ENCODE measurements at regions not wholly inside any gene's neighbourhood (a gene's known extent, or its start where the extent isn't known, plus 50 kb on each side); places are given as distances from the start of the nearest gene placed in this dataset.
"Not testable (repeated sequence)": the region's sequence is repeated elsewhere in the genome, so short reads cannot be mapped to it uniquely, and the experiment has no call there.

DNA sequence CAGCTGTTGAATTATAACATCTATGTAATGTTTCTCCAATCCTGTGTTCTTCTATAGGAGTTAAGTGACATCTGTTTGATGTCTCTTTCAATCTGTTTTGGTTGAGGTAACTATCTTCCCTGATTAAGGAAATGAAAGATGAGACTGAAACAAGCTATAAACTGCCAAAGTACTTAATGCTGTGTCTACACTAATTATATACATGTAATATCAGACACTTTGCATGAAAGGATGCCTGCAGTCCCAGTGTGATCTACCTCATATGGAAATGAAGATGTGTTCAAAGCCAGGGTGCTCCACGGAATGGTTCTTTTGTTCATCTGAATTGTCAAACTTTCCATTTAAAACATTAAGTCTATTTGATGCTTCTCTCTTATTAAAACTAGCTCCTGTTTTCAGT is 958.3 kb downstream of the GALC start:
- DNase-seq: no peak

DNA sequence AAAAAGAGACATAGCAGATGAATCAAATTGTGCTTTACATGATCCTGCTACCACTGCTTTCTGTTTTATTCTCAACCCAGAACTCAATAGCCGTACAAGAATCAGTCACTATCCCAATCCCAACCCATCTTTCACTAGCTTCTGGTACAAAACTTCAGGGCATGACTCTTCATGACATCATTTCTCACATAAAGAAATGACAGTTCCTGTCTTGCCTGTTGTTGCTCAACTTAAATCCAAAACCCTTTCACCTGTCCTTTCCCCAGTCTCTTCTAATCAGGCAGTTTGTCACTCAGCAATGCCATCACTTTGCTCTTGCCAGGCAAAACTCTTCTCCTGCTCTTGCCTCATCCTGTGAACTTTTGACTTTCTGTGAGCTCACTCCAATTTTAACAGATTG is 962.8 kb downstream of the GALC start:
- DNase-seq: no peak

DNA sequence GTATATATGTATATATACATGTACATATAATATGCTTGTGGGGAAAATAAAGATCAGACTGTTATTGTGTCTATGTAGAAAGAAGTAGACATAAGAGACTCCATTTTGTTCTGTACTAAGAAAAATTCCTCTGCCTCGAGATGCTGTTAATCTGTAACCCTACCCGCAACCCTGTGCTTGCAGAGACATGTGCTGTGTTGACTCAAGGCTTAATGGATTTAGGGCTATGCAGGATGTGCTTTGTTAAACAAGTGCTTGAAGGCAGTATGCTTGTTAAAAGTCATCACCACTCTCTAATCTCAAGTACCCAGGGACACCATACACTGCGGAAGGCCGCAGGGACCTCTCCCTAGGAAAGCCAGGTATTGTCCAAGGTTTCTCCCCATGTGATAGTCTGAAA is 972.9 kb downstream of the GALC start:
- not testable (repeated sequence) for DNase-seq

DNA sequence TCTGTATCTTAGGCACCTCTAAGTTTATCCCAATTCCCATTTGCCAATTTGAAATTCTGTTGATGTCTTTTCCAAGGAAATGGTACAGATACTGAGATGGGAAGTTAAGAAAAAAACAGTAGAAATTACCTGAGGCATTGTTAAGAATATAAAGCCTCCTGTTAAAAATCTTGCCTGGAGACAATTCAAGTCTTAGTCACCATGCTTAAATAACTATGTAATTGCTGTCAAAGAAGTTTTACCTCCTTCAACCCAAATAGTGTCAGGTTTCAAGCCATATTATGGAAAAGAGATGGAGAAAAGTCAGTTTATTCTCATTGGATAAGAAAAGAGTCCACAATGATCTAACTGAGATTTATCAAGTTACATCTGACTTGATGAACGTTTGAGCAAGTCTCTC is 974.7 kb downstream of the GALC start:
- DNase-seq: no peak

DNA sequence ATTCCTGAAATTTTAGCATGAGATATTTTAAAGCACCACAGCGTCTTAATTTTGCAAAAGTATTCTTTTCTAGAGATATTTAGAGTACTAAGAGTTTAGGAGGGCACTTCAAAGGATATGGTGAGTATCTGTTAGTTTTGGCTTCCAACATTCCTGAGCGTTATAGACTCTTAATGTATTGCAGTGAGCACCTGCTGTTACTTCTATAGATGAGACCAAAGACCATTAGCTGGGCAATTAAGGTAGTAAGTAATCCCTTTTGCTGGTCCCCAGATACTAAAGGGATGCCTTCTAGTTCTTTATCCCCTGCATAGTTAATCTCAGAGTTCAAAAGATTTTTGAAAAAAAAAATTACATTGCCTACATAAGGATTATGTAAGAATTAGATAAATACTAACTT is 975.6 kb downstream of the GALC start:
- no peak for DNase-seq

DNA sequence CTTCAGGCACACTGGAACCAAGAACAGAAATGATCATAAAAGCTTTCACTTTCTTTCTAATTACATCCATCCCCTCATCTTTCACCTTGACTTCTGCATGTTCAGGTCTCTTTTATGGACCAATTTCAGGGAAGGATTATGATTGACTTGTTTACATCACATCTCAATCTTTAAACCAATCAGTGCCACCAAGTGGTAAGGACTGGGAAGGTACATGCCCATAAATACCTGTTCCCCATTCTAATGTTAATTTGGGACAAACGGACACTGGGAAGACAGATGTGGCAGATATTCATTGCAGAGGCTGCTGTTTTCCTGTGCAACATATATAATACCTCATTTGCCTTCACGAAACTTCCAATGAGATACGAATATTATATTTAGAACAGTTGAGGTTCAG is 978.1 kb downstream of the GALC start:
- no peak for DNase-seq

DNA sequence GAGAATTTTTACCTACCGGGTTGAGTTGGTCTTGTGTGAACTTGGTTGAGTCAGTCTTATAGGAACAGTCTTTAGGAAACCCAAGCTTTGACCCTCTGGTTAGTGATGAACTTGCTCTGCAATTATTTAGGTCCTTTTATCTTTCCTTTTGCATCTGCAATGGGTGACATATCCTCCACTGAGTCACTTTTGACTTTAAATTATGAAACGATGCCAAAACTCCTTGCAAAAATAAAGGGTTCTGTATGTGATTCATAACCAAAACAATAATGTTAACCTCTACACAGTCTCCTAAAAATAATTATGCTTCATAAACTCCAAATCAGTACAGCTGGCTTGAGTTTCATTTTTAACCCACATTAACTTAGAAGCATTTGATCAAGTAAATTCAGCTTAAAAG is 979.4 kb downstream of the GALC start:
- no peak for DNase-seq

DNA sequence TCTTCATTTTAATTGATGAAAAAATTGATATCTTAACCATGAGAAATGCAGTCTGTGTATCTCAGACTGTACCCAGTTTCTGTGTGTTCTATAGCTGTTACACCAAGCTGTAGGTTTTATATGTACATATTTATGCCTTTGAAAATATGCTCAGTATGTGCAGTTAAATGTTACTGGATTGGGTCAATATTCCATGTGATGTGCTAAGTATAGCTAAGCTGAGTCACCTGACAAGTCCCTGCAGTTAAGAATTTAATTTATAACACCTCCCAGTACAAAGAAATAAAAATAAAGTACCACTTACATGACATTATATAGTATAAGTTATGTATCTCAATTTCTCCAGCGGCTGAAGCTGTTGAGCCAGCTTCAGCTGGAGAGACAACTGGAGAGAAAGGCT is 984.0 kb downstream of the GALC start:
- no peak for DNase-seq

DNA sequence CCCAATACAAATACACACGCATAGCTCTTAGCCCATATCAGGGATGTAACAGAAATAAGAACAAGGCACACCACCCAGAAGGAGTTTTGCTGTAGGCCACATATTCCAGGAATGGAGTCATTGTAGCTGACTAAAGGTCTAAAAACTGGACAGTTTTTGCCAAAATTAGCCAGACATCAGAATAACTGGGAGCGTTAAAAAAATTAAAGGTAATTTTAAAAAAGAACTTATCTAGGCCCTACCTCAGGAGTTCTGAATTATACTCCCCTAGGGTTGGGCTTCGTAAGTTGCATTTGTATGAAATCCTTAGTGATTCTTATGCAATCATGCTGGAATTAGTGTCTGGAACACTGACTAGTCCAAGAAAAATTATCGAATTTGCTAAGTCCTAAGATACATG is 987.7 kb downstream of the GALC start:
- no peak for DNase-seq

DNA sequence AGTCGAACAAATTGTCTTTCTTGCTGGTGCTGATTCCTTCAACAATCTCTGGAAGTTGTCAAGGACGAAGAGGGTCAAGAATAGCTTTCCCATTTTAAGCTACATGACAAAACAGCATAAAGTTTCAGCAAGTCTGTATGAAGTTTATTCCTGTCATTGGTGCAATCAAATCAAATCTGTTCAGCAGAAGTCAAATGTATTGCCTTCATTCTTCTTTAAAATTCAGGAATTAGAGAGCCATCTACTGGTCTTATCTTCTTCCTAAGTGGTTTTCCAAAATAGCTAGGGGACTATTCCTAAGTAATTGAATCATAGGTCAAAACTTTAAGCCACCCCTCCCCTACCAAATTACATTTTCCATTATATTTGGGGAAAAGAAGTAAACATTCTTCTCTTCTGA is 990.2 kb downstream of the GALC start:
- DNase-seq: no peak

DNA sequence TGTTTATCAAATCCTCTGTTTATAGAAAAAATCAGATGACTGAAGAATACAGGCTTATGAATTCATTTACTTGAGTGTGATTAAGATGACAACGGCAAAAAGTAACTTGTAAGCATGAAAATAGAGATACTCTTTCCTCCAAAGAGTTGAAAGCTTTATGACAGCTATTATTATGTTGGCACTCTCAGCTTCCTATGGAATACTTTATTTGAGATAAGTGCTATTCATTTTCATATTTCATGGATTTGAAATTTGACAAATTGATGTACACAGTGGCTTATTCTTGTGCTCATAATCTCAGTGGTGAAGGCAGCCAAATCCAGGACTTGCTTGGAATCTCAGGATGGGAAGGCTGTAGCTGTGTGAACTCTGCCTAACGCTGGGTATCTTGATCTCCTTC is 991.6 kb downstream of the GALC start:
- no peak for DNase-seq

DNA sequence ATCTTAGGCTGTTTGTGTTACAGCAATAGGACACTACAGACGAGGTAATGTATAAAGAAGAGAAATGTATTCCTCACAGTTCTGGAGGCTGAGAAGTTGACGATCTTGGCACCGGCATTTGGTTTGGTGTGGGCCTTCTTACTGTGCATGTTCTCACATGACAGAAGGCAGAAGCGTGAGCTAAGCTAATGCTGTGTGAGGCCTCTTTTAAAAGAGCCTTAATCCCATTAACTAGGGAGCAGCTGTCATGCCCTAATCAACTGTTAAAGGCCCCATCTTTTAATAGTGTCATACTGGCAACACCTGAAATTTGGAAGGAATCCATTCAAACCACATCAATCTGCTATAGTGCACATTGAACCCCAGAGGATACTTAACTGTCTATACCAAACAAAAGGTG is 992.9 kb downstream of the GALC start:
- no peak for DNase-seq

DNA sequence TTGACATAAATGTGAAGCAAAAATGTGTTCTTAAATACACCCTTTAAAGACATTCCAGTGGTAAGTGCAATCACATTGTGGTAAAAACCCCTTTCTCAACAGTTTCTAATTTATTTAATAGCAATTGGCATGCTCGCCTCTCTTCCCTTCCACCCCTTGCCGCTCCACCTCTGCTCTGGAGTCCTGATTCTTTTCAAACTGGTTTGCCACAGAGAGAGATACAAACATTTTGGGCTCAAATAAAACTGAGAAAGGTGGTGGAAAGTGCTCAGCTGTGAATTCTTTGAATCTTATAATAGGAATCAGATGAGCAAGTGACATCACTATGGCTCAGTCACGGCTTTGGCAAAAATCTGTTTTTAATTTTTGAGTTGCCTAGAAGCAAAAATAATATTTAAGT is 993.9 kb downstream of the GALC start:
- no peak for DNase-seq

DNA sequence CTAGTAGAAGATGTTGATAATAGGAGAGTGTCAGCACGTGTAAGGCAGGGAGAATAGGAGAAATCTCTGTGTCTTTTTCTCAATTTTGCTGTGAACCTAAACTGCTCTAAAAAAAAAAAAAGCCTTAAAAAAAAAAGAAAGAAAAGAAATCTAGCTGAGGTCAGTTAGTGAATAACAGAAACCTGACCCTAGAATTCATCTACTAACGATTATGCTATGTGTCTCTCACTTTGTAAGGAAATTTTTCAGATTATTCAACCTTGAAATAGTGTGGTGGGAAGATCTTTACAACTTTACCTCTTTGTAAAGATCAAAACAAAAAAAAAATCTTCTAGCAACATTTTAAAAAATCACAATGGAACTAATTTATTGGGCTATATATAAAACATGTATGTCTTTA is 995.7 kb downstream of the GALC start:
- DNase-seq: no peak

DNA sequence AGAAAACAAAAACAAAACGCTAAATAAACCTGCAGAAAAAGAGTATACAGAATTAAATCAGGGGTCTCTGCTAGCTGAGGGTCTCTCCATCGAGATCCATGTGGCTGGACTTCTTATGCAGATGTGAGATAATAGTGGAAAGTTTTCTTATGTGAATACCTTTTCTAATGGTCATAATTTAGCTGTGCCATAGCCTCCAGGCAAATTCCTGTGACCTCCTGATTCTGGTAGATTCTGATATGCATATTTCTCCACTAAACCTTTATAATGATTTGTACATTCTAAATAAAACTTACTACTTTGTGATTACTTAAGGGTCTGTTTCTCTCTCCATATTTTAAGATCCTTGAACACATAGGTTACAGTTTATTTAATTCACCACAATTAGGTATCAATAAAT is 1002.6 kb downstream of the GALC start:
- DNase-seq: no peak

DNA sequence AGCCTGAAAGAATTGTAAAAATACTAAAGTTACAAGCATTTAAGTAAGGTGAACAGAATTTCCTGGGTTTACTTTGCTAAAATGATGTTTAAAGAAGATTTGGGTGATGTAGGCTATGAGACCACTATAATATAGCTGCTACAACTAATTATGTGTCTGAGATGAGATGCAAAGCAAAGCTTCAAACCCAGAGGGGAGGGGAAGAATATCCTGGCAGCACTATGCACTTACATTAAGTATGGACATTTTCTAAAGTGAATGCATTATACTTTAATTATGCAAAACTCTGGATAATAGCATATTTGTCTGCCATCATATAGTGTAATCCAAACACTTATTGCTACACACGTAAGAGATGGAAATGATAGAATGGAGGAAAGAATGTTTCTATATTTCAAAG is 1003.7 kb downstream of the GALC start:
- DNase-seq: no peak

DNA sequence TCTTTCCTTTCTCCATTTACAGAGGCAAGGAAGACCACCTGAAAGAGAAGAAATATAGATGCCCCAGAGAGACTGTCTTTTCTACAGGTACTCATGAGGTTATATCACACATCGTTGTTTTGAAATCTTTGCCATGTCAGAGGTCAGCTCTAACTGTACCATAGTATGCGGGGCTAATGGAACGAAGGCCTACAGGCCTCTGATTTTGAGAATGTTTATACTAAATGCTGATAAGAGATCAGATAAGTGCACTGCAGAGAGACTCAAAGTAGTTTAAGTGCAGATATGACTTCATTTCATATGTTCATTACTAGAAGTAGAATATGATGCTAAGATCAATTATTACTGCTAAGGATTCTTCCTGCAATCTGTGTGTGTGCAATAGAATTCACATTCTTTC is 1005.0 kb downstream of the GALC start:
- DNase-seq: no peak

DNA sequence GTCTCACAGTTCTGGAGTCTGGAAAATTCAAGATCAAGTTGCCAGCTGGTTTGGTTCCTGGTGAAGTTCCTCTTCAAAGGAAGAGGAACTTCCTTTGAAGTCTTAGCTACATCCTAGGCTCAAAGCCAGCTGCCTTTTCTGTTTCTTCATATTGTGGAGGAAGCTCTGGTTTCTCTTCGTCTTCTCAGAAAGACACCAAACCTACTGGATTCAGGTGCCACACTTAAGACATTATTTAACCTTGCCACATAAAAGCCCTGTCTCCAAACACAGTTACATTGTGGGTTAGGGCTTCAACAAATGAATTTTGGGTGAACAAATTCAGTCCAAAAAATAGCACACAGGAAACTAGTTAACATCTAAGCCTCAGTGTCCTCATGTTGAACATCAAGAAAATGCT is 1019.8 kb downstream of the GALC start:
- DNase-seq: no peak

DNA sequence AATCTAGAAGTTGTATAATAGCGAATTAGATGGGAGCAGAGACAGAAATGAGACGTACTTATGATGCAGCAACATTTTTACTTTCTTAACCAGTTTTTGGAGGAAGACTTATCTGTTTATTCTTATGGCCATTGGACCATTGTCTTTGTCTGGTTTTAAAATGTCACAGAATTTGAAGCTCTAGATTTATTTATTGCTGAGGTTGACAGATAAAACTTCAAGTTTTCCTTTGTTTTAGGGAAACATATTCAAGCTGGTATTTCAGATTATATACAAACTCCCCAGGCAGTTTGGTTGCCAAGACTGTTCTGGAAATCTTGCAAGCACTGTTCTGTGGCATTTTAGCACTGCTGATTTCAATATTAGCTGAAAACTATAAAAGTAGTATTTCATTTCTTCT is 1021.7 kb downstream of the GALC start:
- no peak for DNase-seq

DNA sequence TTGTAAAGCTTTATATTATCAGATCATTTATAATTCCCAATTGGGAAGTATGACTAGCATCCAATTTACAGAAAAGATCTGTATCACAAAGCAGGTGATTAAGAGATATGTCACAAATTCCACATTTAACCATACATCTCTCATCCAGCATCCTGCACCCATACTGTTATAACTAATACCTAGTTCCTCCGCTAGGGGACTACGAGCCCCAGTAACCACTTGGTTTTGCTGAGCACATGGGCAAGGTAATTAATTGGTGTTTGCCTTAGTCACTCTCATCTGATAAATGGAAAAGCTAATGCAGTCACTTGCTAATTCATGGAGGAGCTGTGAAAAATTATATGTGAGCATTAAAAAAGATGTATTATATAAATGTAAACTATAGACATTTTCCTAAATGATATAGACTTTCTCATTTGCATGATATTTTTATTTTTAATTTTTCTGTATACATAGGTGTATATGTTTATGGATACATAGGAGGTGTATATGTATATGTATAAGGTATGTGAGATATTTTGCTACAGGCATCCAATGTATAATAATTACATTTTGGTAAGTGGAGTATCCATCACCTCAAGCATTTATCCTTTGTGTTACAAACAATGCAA is 1031.8 kb downstream of the GALC start:
- no peak for DNase-seq

DNA sequence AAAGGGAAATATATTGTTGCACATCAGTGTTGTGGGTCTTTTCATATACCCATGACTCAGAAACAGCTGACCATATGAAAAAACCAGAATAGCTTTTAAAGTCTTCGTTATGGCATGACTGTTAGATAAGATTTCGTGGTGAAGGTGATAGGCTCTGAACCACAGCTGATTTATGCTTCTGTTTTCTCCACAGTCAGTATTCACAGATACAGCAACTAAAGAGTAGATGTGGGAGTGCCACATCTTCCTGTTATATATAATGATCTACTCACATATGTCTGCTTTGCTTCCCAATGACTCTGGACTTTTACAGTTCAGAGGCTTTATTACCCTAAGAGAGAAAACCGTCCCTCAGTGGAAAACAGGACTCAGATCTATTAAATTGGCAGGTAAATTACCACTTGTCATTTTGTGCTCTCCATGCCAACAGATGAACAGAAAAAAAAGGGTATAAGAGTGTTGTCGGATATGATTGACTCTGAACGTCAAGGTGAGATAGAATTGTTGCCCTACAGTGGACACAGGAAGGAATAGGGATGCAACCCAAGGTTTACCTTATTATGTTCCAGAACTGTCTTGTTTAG is 1037.1 kb downstream of the GALC start:
- DNase-seq: no peak

DNA sequence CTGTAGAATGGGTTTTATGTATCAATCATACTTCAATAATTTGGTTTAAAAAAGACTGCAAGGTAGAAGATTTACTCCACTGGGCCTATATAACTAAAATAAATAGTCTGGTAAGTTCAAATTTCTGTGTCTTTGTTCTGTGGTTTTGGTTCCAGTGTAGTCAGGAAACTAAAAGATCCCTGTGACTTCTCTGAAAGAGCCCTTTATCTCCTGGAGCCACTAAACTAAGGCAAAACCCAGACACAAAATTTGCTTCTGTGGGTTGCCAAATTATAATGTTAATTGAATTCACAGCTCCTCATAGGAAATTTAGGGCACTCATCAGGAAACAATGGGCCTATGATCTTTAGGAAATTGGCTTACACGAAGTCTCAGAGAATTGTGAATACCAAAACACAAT is 1038.4 kb downstream of the GALC start:
- no peak for DNase-seq

DNA sequence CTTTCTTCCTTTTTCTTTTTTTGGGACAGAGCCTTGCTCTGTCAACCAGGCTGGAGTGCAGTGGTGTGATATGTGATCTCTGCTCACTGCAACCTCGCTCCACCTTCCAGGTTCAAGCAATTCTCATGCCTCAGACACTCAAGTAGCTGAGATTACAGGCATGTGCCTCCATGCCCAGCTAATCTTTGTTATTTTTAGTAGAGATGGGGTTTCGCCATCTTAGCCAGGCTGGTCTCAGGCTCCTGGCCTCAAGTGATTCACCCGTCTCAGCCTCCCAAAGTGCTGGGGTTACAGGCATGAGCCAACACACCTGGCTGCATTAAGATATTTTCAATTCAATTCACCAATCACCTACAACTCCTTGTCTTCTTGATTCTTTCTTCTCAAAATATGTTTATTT is 1046.5 kb downstream of the GALC start:
- no peak for DNase-seq

DNA sequence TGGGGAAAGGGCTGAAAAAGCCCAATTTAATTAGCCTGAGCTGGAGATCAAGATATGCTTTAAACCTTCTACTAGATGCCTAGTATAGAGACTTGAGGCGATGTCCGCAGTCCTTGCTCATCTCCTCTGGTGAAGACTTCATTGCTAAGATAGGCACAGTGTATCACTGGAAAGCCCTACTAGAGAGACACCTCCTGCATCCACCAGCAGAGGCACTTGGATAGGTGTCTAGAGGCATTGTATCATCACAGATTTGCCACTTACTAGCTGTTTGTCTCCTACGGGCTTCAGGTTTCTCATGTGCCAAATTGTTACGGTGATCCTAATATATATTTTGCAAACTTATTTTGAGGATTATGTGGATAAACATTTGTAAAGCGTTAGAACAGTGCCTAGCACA is 1048.5 kb downstream of the GALC start:
- DNase-seq: no peak

Data from KG1 (cell line).